ENCODE measurements at regions not wholly inside any gene's neighbourhood (a gene's known extent, or its start where the extent isn't known, plus 50 kb on each side); places are given as distances from the start of the nearest gene placed in this dataset.

DNA sequence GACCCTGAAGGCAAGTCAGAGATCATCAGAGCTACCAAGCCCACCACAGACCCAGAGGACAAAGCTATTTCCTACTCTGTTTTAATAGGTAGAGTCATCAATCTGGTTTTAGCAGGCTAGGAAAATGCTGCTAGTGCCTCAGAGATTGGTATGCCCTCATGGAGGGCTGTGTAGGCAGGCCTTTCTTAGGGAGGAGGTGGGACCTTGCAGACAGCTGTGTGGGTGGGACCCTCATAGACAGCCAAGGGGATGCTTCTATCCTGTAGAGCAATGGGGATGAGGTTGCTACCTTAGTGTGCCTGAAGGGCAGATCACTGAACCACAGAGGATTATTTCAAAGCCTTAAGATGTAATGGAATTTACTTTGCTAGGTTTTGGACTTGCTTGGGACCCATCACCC lies 534.9 kb upstream of the KLF12 start:
- no peak overlapping the region for H3K4me3 Mint-ChIP-seq
- no peaks in the 10 kb centered on the region for H3K36me3 Mint-ChIP-seq
- H3K9me3 ChIP-seq (replicated peaks in 1 of 2; ENCODE audit: control insufficient read depth in 1 of 2, insufficient read depth in 1 of 2, low read length in 2 of 2) = peaks cover 0 to under 1% of the 10 kb centered on the region in 2 donors
- DNase-seq = no peak
- TF ChIP-seq, protein P1, sequence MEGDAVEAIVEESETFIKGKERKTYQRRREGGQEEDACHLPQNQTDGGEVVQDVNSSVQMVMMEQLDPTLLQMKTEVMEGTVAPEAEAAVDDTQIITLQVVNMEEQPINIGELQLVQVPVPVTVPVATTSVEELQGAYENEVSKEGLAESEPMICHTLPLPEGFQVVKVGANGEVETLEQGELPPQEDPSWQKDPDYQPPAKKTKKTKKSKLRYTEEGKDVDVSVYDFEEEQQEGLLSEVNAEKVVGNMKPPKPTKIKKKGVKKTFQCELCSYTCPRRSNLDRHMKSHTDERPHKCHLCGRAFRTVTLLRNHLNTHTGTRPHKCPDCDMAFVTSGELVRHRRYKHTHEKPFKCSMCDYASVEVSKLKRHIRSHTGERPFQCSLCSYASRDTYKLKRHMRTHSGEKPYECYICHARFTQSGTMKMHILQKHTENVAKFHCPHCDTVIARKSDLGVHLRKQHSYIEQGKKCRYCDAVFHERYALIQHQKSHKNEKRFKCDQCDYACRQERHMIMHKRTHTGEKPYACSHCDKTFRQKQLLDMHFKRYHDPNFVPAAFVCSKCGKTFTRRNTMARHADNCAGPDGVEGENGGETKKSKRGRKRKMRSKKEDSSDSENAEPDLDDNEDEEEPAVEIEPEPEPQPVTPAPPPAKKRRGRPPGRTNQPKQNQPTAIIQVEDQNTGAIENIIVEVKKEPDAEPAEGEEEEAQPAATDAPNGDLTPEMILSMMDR (IDR thresholded peaks at IDR 0.05) = no peak
- no peaks in the 10 kb centered on the region for H3K27me3 ChIP-seq (ENCODE audit: control insufficient read depth in 2 of 2, insufficient read depth in 2 of 2, low read length in 2 of 2)
- no peak overlapping the region for H2AFZ ChIP-seq (ENCODE audit: insufficient read depth, low read depth, low read length, poor library complexity, severe bottlenecking)
- no peaks in the 10 kb centered on the region for H3K79me2 ChIP-seq (ENCODE audit: insufficient read depth, low read length)
- no peak overlapping the region for H3K27ac ChIP-seq (ENCODE audit: low read depth in 1 of 2, low read length in 2 of 2)
- no peaks in the 10 kb centered on the region for H4K20me1 ChIP-seq (ENCODE audit: insufficient read depth, low read length)
- no peak overlapping the region for H3K4me2 ChIP-seq (replicated peaks; ENCODE audit: extremely low read depth, low read length, poor library complexity, severe bottlenecking)
- intact Hi-C loops (cut with micrococcal nuclease) = no loop called here
- H3K36me3 ChIP-seq (replicated peaks in 1 of 2; ENCODE audit: control insufficient read depth in 1 of 2, insufficient read depth in 2 of 2, low read length in 2 of 2) = no peaks in the 10 kb centered on the region
- H3K27me3 Mint-ChIP-seq (ENCODE audit: low read depth in 3 of 3) = no peaks in the 10 kb centered on the region
- peaks cover 0 to 5% (median 2%) of the 10 kb centered on the region in 7 donors for H3K9me3 Mint-ChIP-seq
- H3K9ac ChIP-seq (ENCODE audit: insufficient read depth, low read length, poor library complexity, severe bottlenecking) = no peak overlapping the region
- no peak overlapping the region for H3K27ac Mint-ChIP-seq
- H3K4me1 Mint-ChIP-seq = no peaks in the 10 kb centered on the region
- H3K4me1 ChIP-seq (ENCODE audit: control insufficient read depth in 1 of 2, insufficient read depth in 2 of 2, low read length in 2 of 2) = no peaks in the 10 kb centered on the region
- H3K4me3 ChIP-seq (replicated peaks in 1 of 3; ENCODE audit: low read depth in 2 of 3, low read length in 3 of 3) = no peak overlapping the region

- no peaks in the 10 kb centered on the region for H3K27me3 ChIP-seq (ENCODE audit: control insufficient read depth in 2 of 2, insufficient read depth in 2 of 2, low read length in 2 of 2)
- H3K4me3 Mint-ChIP-seq = no peak overlapping the region
- H3K4me2 ChIP-seq (replicated peaks; ENCODE audit: extremely low read depth, low read length, poor library complexity, severe bottlenecking) = no peak overlapping the region
- H3K9ac ChIP-seq (ENCODE audit: insufficient read depth, low read length, poor library complexity, severe bottlenecking) = no peak overlapping the region
- H3K27ac ChIP-seq (ENCODE audit: low read depth in 1 of 2, low read length in 2 of 2) = no peak overlapping the region
- H3K36me3 ChIP-seq (replicated peaks in 1 of 2; ENCODE audit: control insufficient read depth in 1 of 2, insufficient read depth in 2 of 2, low read length in 2 of 2) = no peaks in the 10 kb centered on the region
- no peak overlapping the region for H2AFZ ChIP-seq (ENCODE audit: insufficient read depth, low read depth, low read length, poor library complexity, severe bottlenecking)
- no peaks in the 10 kb centered on the region for H3K4me1 Mint-ChIP-seq
- H4K20me1 ChIP-seq (ENCODE audit: insufficient read depth, low read length) = no peaks in the 10 kb centered on the region
- H3K4me1 ChIP-seq (ENCODE audit: control insufficient read depth in 1 of 2, insufficient read depth in 2 of 2, low read length in 2 of 2) = no peaks in the 10 kb centered on the region
- no peaks in the 10 kb centered on the region for H3K27me3 Mint-ChIP-seq (ENCODE audit: low read depth in 3 of 3)
- no peaks in the 10 kb centered on the region for H3K79me2 ChIP-seq (ENCODE audit: insufficient read depth, low read length)
- DNase-seq = no peak
- no peaks in the 10 kb centered on the region for H3K36me3 Mint-ChIP-seq
- TF ChIP-seq, protein P1 (IDR thresholded peaks at IDR 0.05) = no peak
- H3K27ac Mint-ChIP-seq = no peak overlapping the region
- no peak overlapping the region for H3K4me3 ChIP-seq (replicated peaks in 1 of 3; ENCODE audit: low read depth in 2 of 3, low read length in 3 of 3)
- H3K9me3 ChIP-seq (replicated peaks in 1 of 2; ENCODE audit: control insufficient read depth in 1 of 2, insufficient read depth in 1 of 2, low read length in 2 of 2) = peaks cover 0 to 3% of the 10 kb centered on the region in 2 donors
- WGBS (ENCODE audit: insufficient coverage) = 90% methylated on average over 3 of the region's 3 CpGs
- intact Hi-C loops (cut with micrococcal nuclease) = no loop called here
- peaks cover 0 to 5% (median 2%) of the 10 kb centered on the region in 7 donors for H3K9me3 Mint-ChIP-seq
These were observed 533.5 kb upstream of the KLF12 start for GRCh38 chr13:74667656-74668203.

All from CD14-positive monocyte (primary cell).